CD14-positive monocyte (primary cell): ENCODE measurements at regions not wholly inside any gene's neighbourhood (a gene's known extent, or its start where the extent isn't known, plus 50 kb on each side); places are given as distances from the start of the nearest gene placed in this dataset.

Experiments used
- DNase-seq, 3 donors: peaks; one replicate each; pipeline ENCODE4 v3.0.0-alpha.2; 2011 to 2022
- H2AFZ ChIP-seq: 2 replicates; pipeline ENCODE4 v1.6.0; 2012; ENCODE audit warnings: mild to moderate bottlenecking, low read depth, low read length, inconsistent platforms; ENCODE audit not compliant: insufficient read depth, poor library complexity, severe bottlenecking
- H3K27ac ChIP-seq, 2 donors: 1 replicate in 1 of 2; 2 replicates in 1 of 2; pipeline ENCODE4 v1.5.1; 2012 to 2013; ENCODE audit warnings: low read length in 2 of 2, control low read depth in 1 of 2, inconsistent platforms in 1 of 2, low read depth in 1 of 2, mild to moderate bottlenecking in 1 of 2
- H3K27me3 ChIP-seq, 2 donors: one replicate each; pipeline versions ENCODE4 v1.6.0 to v1.6.1; 2011 to 2013; ENCODE audit warnings: low read length in 2 of 2; ENCODE audit not compliant: control insufficient read depth in 2 of 2, insufficient read depth in 2 of 2
- H3K36me3 ChIP-seq, 2 donors: replicated peaks in 1 of 2; 1 replicate in 1 of 2; 2 replicates in 1 of 2; pipeline versions ENCODE4 v1.5.1 to v1.6.1; 2012 to 2013; ENCODE audit warnings: low read length in 2 of 2, control low read depth in 1 of 2, inconsistent platforms in 1 of 2, mild to moderate bottlenecking in 1 of 2; ENCODE audit not compliant: insufficient read depth in 2 of 2, control insufficient read depth in 1 of 2
- H3K4me1 ChIP-seq, 2 donors: 1 replicate in 1 of 2; 2 replicates in 1 of 2; pipeline versions ENCODE4 v1.5.1 to v1.6.1; 2012 to 2013; ENCODE audit warnings: low read length in 2 of 2, control low read depth in 1 of 2, inconsistent platforms in 1 of 2, mild to moderate bottlenecking in 1 of 2, moderate library complexity in 1 of 2; ENCODE audit not compliant: insufficient read depth in 2 of 2, control insufficient read depth in 1 of 2
- H3K4me2 ChIP-seq: replicated peaks from 2 replicates; pipeline ENCODE3; 2012; ENCODE audit warnings: low read length, moderate library complexity, mild to moderate bottlenecking; ENCODE audit not compliant: poor library complexity, severe bottlenecking; ENCODE audit errors: extremely low read depth
- H3K4me3 ChIP-seq, 3 experiments: fragments of 200-600 bp in 1 of 3; sonication (generic) in 1 of 3; replicated peaks in 1 of 3; 1 replicate in 2 of 3; 2 replicates in 1 of 3; pipeline ENCODE4 v1.5.1; 2011 to 2013; ENCODE audit warnings: low read length in 3 of 3, mild to moderate bottlenecking in 3 of 3, control low read depth in 2 of 3, low read depth in 2 of 3, inconsistent platforms in 1 of 3, moderate library complexity in 1 of 3
- H3K79me2 ChIP-seq: 2 replicates; pipeline ENCODE4 v1.6.0; 2012; ENCODE audit warnings: mild to moderate bottlenecking, control low read depth, inconsistent platforms, low read length, moderate library complexity; ENCODE audit not compliant: insufficient read depth
- H3K9ac ChIP-seq: 2 replicates; pipeline ENCODE4 v1.6.0; 2017; ENCODE audit warnings: low read length, mild to moderate bottlenecking; ENCODE audit not compliant: insufficient read depth, poor library complexity, severe bottlenecking
- H3K9me3 ChIP-seq, 2 donors: replicated peaks in 1 of 2; 1 replicate in 1 of 2; 2 replicates in 1 of 2; pipeline versions ENCODE4 v1.5.1 to v1.6.1; 2012 to 2013; ENCODE audit warnings: low read length in 2 of 2, control low read depth in 1 of 2; ENCODE audit not compliant: control insufficient read depth in 1 of 2, insufficient read depth in 1 of 2
- H4K20me1 ChIP-seq: 2 replicates; pipeline ENCODE4 v1.6.0; 2012; ENCODE audit warnings: mild to moderate bottlenecking, low read length, control low read depth, moderate library complexity; ENCODE audit not compliant: insufficient read depth
- H3K27ac Mint-ChIP-seq, 7 donors: one replicate each; pipeline ENCODE4 v1.8.0; 2020; ENCODE audit warnings: mild to moderate bottlenecking in 7 of 7, mixed read lengths in 7 of 7, moderate library complexity in 6 of 7, inconsistent platforms in 2 of 7
- H3K27me3 Mint-ChIP-seq, 3 donors: one replicate each; pipeline ENCODE4 v1.8.0; 2021 to 2022; ENCODE audit warnings: low read depth in 3 of 3, mild to moderate bottlenecking in 3 of 3, mixed read lengths in 3 of 3, moderate library complexity in 3 of 3, inconsistent platforms in 1 of 3
- H3K36me3 Mint-ChIP-seq, 2 donors: one replicate each; pipeline ENCODE4 v1.8.0; 2020; ENCODE audit warnings: mixed read lengths in 2 of 2, inconsistent platforms in 1 of 2, mild to moderate bottlenecking in 1 of 2
- H3K4me1 Mint-ChIP-seq: one replicate; pipeline ENCODE4 v1.8.0; 2020; ENCODE audit warnings: mild to moderate bottlenecking, mixed read lengths
- H3K4me3 Mint-ChIP-seq, 2 donors: one replicate each; pipeline ENCODE4 v1.8.0; 2020; ENCODE audit warnings: mild to moderate bottlenecking in 2 of 2, mixed read lengths in 2 of 2, moderate library complexity in 1 of 2
- H3K9me3 Mint-ChIP-seq, 7 donors: one replicate each; pipeline ENCODE4 v1.8.0; 2020 to 2022; ENCODE audit warnings: mixed read lengths in 7 of 7, mild to moderate bottlenecking in 6 of 7, moderate library complexity in 6 of 7, inconsistent platforms in 2 of 7
- CTCF ChIP-seq: fragments of 200-600 bp; IDR thresholded peaks from one replicate; pipeline ENCODE4 v1.8.0; 2022; ENCODE audit warnings: antibody characterized with exemption, mild to moderate bottlenecking
- WGBS: methylation state at CpG from one replicate; pipeline ENCODE4 v1.1.5; 2013; ENCODE audit warnings: missing lambda C conversion rate; ENCODE audit not compliant: insufficient coverage; 5-methylcytosine and 5-hydroxymethylcytosine counted together
- intact Hi-C, 2 donors: fragments of 100-400 bp; cut with micrococcal nuclease; formaldehyde crosslinking; loops; one replicate each; pipeline versions ENCODE4 v1.15.0 to v1.15.1; 2023

- Mint-ChIP-seq H3K4me1 (no peaks in the 10 kb centered on the region), H3K27me3 (peaks cover 10 to 24% (median 13%) of the 10 kb centered on the region in 3 donors), H3K4me3 (no peak overlapping the region), H3K9me3 (peaks cover 0 to 2% (median 0%) of the 10 kb centered on the region in 7 donors), H3K36me3 (no peaks in the 10 kb centered on the region), H3K27ac (no peak overlapping the region)
- Histone ChIP-seq H3K4me3 (no peak overlapping the region), H3K27ac (no peak overlapping the region), H3K36me3 (no peaks in the 10 kb centered on the region), H3K79me2 (no peaks in the 10 kb centered on the region), H3K27me3 (peaks cover 0 to 13% of the 10 kb centered on the region in 2 donors), H3K4me2 (no peak overlapping the region), H4K20me1 (no peaks in the 10 kb centered on the region), H3K9ac (no peak overlapping the region), H3K9me3 (no peaks in the 10 kb centered on the region), H3K4me1 (no peaks in the 10 kb centered on the region), H2AFZ (no peak overlapping the region)
- no peak for DNase-seq
- 87% methylated on average over 7 of the region's 7 CpGs for WGBS
- intact Hi-C loops = no loop called here
- no peak for TF ChIP-seq CTCF
These were observed 191.4 kb upstream of the HES1 start for GRCh38 chr3:193944518-193944884.

DNA sequence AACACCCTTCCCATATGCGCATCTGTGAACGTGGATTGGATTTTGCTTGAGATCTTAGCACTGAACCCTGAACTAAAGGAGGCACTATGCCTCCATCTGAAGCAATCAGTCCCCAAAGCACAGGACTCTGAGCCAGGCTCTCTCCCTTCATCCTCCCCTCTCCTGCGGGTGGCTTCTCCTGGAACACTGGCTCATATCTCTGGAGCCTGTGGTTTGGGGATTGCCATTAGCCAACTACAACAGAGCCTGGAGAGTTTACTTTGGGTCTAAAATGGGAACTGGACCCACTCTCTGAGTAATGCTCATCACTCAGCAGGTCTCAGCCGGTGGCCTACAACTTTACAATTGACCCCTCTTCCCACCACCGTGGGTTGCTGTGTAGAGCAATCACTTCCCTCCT lies 190.8 kb upstream of the HES1 start:
- no peaks in the 10 kb centered on the region for H3K79me2 ChIP-seq
- H3K4me2 ChIP-seq = no peak overlapping the region
- H3K9ac ChIP-seq = no peak overlapping the region
- H3K36me3 ChIP-seq = no peaks in the 10 kb centered on the region
- Mint-ChIP-seq H3K4me1 (no peaks in the 10 kb centered on the region), H3K27ac (no peak overlapping the region), H3K36me3 (no peaks in the 10 kb centered on the region), H3K9me3 (peaks cover 0 to 2% (median 0%) of the 10 kb centered on the region in 7 donors), H3K27me3 (peaks cover 10 to 22% (median 13%) of the 10 kb centered on the region in 3 donors), H3K4me3 (no peak overlapping the region)
- intact Hi-C loops = no loop called here
- peaks cover 0 to 13% of the 10 kb centered on the region in 2 donors for H3K27me3 ChIP-seq
- H2AFZ ChIP-seq = no peak overlapping the region
- H3K4me1 ChIP-seq = no peaks in the 10 kb centered on the region
- H3K4me3 ChIP-seq = no peak overlapping the region
- no peak for TF ChIP-seq CTCF
- DNase-seq = no peak
- WGBS = 92% methylated on average over 4 of the region's 5 CpGs
- no peak overlapping the region for H3K27ac ChIP-seq
- no peaks in the 10 kb centered on the region for H3K9me3 ChIP-seq
- no peaks in the 10 kb centered on the region for H4K20me1 ChIP-seq
